Endodermal cell (in vitro differentiated cells): ENCODE measurements at regions not wholly inside any gene's neighbourhood (a gene's known extent, or its start where the extent isn't known, plus 50 kb on each side); places are given as distances from the start of the nearest gene placed in this dataset.

Experiments used
- DNase-seq: peaks from one replicate; pipeline ENCODE4 v3.0.0-alpha.2; 2017
- H3K27ac ChIP-seq: 2 replicates; pipeline ENCODE4 v1.5.1; 2013; ENCODE audit warnings: mild to moderate bottlenecking, low read depth, low read length, moderate library complexity
- H3K27me3 ChIP-seq: 2 replicates; pipeline ENCODE4 v1.6.1; 2013; ENCODE audit warnings: mild to moderate bottlenecking, low read length, moderate library complexity; ENCODE audit not compliant: insufficient read depth, control insufficient read depth, poor library complexity, severe bottlenecking
- H3K36me3 ChIP-seq: 2 replicates; pipeline ENCODE4 v1.7.0; 2013; ENCODE audit warnings: mild to moderate bottlenecking, low read length, moderate library complexity; ENCODE audit not compliant: control insufficient read depth, insufficient read depth
- H3K4me1 ChIP-seq: one replicate; pipeline ENCODE4 v1.7.0; 2013; ENCODE audit warnings: low read length; ENCODE audit not compliant: control insufficient read depth, insufficient read depth
- H3K4me3 ChIP-seq: 2 replicates; pipeline ENCODE4 v1.5.1; 2013; ENCODE audit warnings: mild to moderate bottlenecking, low read length, moderate library complexity
- H3K9ac ChIP-seq: 2 replicates; pipeline ENCODE4 v1.6.1; 2013; ENCODE audit warnings: mild to moderate bottlenecking, low read length, moderate library complexity; ENCODE audit not compliant: poor library complexity, severe bottlenecking; ENCODE audit errors: extremely low read depth
- H3K9me3 ChIP-seq: 2 replicates; pipeline ENCODE4 v1.6.1; 2013; ENCODE audit warnings: mild to moderate bottlenecking, low read length, moderate library complexity; ENCODE audit not compliant: control insufficient read depth
- H3K27ac Mint-ChIP-seq: 2 replicates; pipeline ENCODE4 v1.8.0; 2020; ENCODE audit warnings: mixed read lengths
- H3K27me3 Mint-ChIP-seq: 2 replicates; pipeline ENCODE4 v1.8.0; 2021; ENCODE audit warnings: mild to moderate bottlenecking, mixed read lengths; ENCODE audit not compliant: insufficient read depth
- H3K36me3 Mint-ChIP-seq: 2 replicates; pipeline ENCODE4 v1.8.0; 2020; ENCODE audit warnings: low read depth, mixed read lengths
- H3K4me1 Mint-ChIP-seq: 2 replicates; pipeline ENCODE4 v1.8.0; 2020; ENCODE audit warnings: mixed read lengths
- H3K4me3 Mint-ChIP-seq: 2 replicates; pipeline ENCODE4 v1.8.0; 2020; ENCODE audit warnings: mild to moderate bottlenecking, moderate library complexity, mixed read lengths
- H3K9me3 Mint-ChIP-seq: 2 replicates; pipeline ENCODE4 v1.8.0; 2020; ENCODE audit warnings: mild to moderate bottlenecking, mixed read lengths
- WGBS, 2 experiments: methylation state at CpG; one replicate each; pipeline versions ENCODE4 v1.1.5 to v1.1.7; 2013; ENCODE audit warnings: missing lambda C conversion rate in 2 of 2, mixed read lengths in 1 of 2; ENCODE audit not compliant: insufficient coverage in 1 of 2, insufficient read length in 1 of 2; 5-methylcytosine and 5-hydroxymethylcytosine counted together
- TF ChIP-seq, protein P1 (sequence below): fragments of 200-600 bp; sonication (generic); conservative IDR thresholded peaks from 2 replicates; pipeline ENCODE4 v1.5.0; 2021; ENCODE audit warnings: antibody characterized with exemption, mild to moderate bottlenecking

DNA sequence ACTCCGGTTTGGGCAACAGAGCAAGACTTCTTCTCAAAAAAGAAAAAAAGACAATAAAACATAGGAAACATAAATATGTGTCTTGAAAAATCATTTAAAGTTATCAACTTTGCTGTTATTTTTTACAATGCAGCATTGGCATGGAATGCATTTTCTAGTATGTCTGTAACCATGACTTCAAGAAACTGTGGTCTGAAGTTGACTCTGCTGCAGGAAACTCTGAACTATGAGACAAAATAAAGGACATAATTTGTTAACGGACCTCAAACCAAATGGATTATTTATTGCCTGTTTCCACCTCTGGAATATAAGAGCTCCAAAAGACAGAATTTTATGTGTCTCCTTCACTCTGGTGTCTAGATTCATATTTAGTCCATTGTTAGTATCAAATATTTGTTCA lies 79.1 kb downstream of the TRIB2 start:
- H3K36me3 ChIP-seq, result no peaks in the 10 kb centered on the region
- no peaks in the 10 kb centered on the region for H3K27me3 ChIP-seq
- Mint-ChIP-seq H3K4me1 (no peaks in the 10 kb centered on the region), H3K9me3 (no peaks in the 10 kb centered on the region), H3K27ac (no peak overlapping the region), H3K36me3 (no peaks in the 10 kb centered on the region), H3K27me3 (no peaks in the 10 kb centered on the region), H3K4me3 (no peak overlapping the region)
- no peak overlapping the region for H3K4me3 ChIP-seq
- no peaks in the 10 kb centered on the region for H3K4me1 ChIP-seq
- H3K27ac ChIP-seq, result no peak overlapping the region
- no peak overlapping the region for H3K9ac ChIP-seq
- TF ChIP-seq, protein P1, sequence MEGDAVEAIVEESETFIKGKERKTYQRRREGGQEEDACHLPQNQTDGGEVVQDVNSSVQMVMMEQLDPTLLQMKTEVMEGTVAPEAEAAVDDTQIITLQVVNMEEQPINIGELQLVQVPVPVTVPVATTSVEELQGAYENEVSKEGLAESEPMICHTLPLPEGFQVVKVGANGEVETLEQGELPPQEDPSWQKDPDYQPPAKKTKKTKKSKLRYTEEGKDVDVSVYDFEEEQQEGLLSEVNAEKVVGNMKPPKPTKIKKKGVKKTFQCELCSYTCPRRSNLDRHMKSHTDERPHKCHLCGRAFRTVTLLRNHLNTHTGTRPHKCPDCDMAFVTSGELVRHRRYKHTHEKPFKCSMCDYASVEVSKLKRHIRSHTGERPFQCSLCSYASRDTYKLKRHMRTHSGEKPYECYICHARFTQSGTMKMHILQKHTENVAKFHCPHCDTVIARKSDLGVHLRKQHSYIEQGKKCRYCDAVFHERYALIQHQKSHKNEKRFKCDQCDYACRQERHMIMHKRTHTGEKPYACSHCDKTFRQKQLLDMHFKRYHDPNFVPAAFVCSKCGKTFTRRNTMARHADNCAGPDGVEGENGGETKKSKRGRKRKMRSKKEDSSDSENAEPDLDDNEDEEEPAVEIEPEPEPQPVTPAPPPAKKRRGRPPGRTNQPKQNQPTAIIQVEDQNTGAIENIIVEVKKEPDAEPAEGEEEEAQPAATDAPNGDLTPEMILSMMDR, result no peak
- DNase-seq, result no peak
- WGBS, 2 experiments, result 97 to 100% methylated on average over 1 to 2 of the region's 2 CpGs
- no peaks in the 10 kb centered on the region for H3K9me3 ChIP-seq

DNA sequence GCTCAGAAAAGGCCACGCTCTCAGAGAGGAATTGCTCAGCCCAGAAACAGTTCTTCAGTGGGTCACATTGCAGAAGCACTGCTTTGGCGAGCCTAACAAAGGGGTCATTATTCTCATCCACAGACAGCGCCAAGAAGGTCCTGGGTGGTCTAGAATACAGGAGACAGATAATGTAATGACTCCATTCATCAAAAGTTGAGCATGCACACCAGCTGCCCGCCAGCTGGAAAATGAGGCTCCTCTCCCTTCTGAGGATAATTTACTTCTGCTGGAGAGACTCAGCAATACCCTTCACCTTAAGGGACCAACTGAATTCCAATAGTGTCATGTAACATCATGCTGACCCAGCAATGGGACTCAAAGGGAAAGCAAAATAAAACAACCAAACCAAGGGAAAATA lies 79.9 kb downstream of the TRIB2 start:
- no peaks in the 10 kb centered on the region for H3K27me3 Mint-ChIP-seq
- WGBS, 2 experiments, result 82 to 88% methylated on average over 3 to 4 of the region's 4 CpGs
- peaks cover 5% of the 10 kb centered on the region for H3K9me3 Mint-ChIP-seq
- Histone ChIP-seq H3K27ac (no peak overlapping the region), H3K9me3 (peaks cover 5% of the 10 kb centered on the region), H3K36me3 (no peaks in the 10 kb centered on the region), H3K9ac (no peak overlapping the region), H3K4me1 (no peaks in the 10 kb centered on the region), H3K4me3 (no peak overlapping the region), H3K27me3 (no peaks in the 10 kb centered on the region)
- no peaks in the 10 kb centered on the region for H3K36me3 Mint-ChIP-seq
- H3K4me3 Mint-ChIP-seq, result no peak overlapping the region
- no peak for DNase-seq
- no peak overlapping the region for H3K27ac Mint-ChIP-seq
- TF ChIP-seq, protein P1, result no peak
- no peaks in the 10 kb centered on the region for H3K4me1 Mint-ChIP-seq

DNA sequence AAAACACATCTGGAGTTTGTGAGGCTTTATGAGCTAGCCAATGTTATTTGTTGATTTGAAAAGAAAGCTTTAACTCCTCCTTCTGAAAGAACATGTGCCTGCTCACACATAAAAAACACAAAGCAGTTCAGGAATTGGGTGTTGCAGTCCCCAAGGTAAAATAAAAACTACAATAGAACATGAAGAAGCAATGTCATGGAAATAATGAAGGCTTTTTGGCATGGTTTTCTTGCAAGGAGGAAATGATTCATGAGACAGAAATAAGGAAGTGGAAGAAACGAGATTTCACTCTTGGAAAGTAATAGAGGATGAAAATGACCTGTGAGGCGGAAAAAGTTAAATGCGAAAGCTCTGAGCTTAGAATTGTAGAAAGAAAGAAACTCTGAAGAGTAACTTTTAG lies 81.1 kb downstream of the TRIB2 start:
- 91 to 93% methylated on average over 3 of the region's 3 CpGs for WGBS, 2 experiments
- no peak for DNase-seq
- TF ChIP-seq, protein P1, result no peak
- H3K9ac ChIP-seq, result no peak overlapping the region
- peaks cover 5% of the 10 kb centered on the region for H3K9me3 ChIP-seq
- H3K4me3 ChIP-seq, result no peak overlapping the region
- no peaks in the 10 kb centered on the region for H3K4me1 ChIP-seq
- Mint-ChIP-seq H3K4me3 (no peak overlapping the region), H3K36me3 (no peaks in the 10 kb centered on the region), H3K27ac (no peak overlapping the region), H3K27me3 (no peaks in the 10 kb centered on the region), H3K4me1 (no peaks in the 10 kb centered on the region), H3K9me3 (peaks cover 10% of the 10 kb centered on the region)
- H3K27ac ChIP-seq, result no peak overlapping the region
- H3K36me3 ChIP-seq, result no peaks in the 10 kb centered on the region
- H3K27me3 ChIP-seq, result no peaks in the 10 kb centered on the region
